Fibroblast of lung (primary cell): ENCODE measurements at regions not wholly inside any gene's neighbourhood (a gene's known extent, or its start where the extent isn't known, plus 50 kb on each side); places are given as distances from the start of the nearest gene placed in this dataset.

Source experiments
- DNase-seq, 2 donors: peaks; one replicate each; pipeline versions ENCODE4 v3.0.0 to v3.0.0-alpha.2; 2010; ENCODE audit warnings: low read depth in 2 of 2
- H2AFZ ChIP-seq: 2 replicates; pipeline ENCODE4 v1.5.1; 2012; ENCODE audit warnings: low read length, control low read depth, inconsistent platforms
- H3K27ac ChIP-seq: 2 replicates; pipeline ENCODE4 v1.5.1; 2011; ENCODE audit warnings: low read length, control low read depth; ENCODE audit not compliant: insufficient read depth
- H3K27me3 ChIP-seq: 2 replicates; pipeline ENCODE4 v1.5.1; 2011; ENCODE audit warnings: mild to moderate bottlenecking, low read length; ENCODE audit not compliant: control insufficient read depth, insufficient read depth
- H3K36me3 ChIP-seq: 2 replicates; pipeline ENCODE4 v1.5.1; 2011; ENCODE audit warnings: low read length; ENCODE audit not compliant: control insufficient read depth, insufficient read depth
- H3K4me1 ChIP-seq: 2 replicates; pipeline ENCODE4 v1.5.1; 2011; ENCODE audit warnings: low read length; ENCODE audit not compliant: control insufficient read depth, insufficient read depth; ENCODE audit errors: extremely low read depth
- H3K4me2 ChIP-seq: 2 replicates; pipeline ENCODE4 v1.5.1; 2011; ENCODE audit warnings: low read length, control low read depth; ENCODE audit not compliant: insufficient read depth; ENCODE audit errors: extremely low read depth
- H3K4me3 ChIP-seq, 4 experiments: fragments of 200-600 bp in 1 of 4; sonication (generic) in 1 of 4; replicated peaks in 1 of 4; 2 replicates each; pipeline ENCODE4 v1.5.1; 2011 to 2016; ENCODE audit warnings: low read length in 4 of 4, low read depth in 3 of 4, mild to moderate bottlenecking in 3 of 4, control low read depth in 2 of 4, inconsistent platforms in 1 of 4, mixed read lengths in 1 of 4; ENCODE audit not compliant: insufficient read depth in 1 of 4; ENCODE audit errors: control extremely low read depth in 1 of 4
- H3K79me2 ChIP-seq: 2 replicates; pipeline ENCODE4 v1.5.1; 2012; ENCODE audit warnings: mild to moderate bottlenecking, low read length, inconsistent platforms; ENCODE audit not compliant: control insufficient read depth, insufficient read depth
- H3K9ac ChIP-seq: 2 replicates; pipeline ENCODE4 v1.5.1; 2011; ENCODE audit warnings: mild to moderate bottlenecking, low read length, control low read depth; ENCODE audit not compliant: insufficient read depth
- H3K9me3 ChIP-seq: 2 replicates; pipeline ENCODE4 v1.5.1; 2012; ENCODE audit warnings: low read depth, low read length; ENCODE audit not compliant: control insufficient read depth, insufficient read depth
- H4K20me1 ChIP-seq: 2 replicates; pipeline ENCODE4 v1.5.1; 2011; ENCODE audit warnings: low read length; ENCODE audit not compliant: control insufficient read depth, insufficient read depth; ENCODE audit errors: extremely low read depth
- EZH2 ChIP-seq: IDR thresholded peaks from 2 replicates; pipeline ENCODE4 v1.5.1; 2012; ENCODE audit warnings: low read length, control low read depth, mild to moderate bottlenecking; ENCODE audit errors: missing control alignments
- TF ChIP-seq, protein P1 (sequence below), 2 donors: IDR thresholded peaks in 1 of 2; conservative IDR thresholded peaks in 1 of 2; 1 replicate in 1 of 2; 2 replicates in 1 of 2; pipeline ENCODE4 v1.5.1; 2011 to 2012; ENCODE audit warnings: low read length in 2 of 2, control low read depth in 1 of 2, inconsistent platforms in 1 of 2, low read depth in 1 of 2, mild to moderate bottlenecking in 1 of 2

DNA sequence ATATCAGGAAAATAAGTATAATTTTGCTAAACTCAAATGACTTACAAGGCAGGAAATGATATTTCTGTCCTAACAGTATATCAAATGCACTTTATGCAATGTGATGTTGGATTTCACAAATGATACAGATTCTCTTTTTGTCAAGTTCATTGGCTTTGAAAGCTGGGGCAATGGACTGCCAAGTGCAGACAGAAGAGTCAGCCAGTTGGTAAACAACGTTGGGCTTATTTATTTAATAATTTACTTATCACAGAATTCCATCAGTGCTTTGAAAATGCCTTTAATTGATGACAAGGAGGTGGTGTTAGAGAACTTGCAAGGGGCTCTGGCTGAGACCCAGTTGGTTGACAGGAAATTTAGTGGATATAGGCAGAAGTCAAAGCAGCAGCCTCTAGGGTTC, 79.9 kb upstream of the ADGRG2 start:
- H3K4me3 ChIP-seq, result no peak overlapping the region
- TF ChIP-seq, protein P1, sequence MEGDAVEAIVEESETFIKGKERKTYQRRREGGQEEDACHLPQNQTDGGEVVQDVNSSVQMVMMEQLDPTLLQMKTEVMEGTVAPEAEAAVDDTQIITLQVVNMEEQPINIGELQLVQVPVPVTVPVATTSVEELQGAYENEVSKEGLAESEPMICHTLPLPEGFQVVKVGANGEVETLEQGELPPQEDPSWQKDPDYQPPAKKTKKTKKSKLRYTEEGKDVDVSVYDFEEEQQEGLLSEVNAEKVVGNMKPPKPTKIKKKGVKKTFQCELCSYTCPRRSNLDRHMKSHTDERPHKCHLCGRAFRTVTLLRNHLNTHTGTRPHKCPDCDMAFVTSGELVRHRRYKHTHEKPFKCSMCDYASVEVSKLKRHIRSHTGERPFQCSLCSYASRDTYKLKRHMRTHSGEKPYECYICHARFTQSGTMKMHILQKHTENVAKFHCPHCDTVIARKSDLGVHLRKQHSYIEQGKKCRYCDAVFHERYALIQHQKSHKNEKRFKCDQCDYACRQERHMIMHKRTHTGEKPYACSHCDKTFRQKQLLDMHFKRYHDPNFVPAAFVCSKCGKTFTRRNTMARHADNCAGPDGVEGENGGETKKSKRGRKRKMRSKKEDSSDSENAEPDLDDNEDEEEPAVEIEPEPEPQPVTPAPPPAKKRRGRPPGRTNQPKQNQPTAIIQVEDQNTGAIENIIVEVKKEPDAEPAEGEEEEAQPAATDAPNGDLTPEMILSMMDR (conservative IDR thresholded peaks at IDR 0.05 in 1 of 2, IDR thresholded peaks at IDR 0.05 in 1 of 2; ENCODE audit: low read depth in 1 of 2, low read length in 2 of 2), result no peak
- TF ChIP-seq EZH2, result no peak
- H3K27ac ChIP-seq, result no peak overlapping the region
- no peak overlapping the region for H2AFZ ChIP-seq
- no peaks in the 10 kb centered on the region for H4K20me1 ChIP-seq
- no peak overlapping the region for H3K4me2 ChIP-seq
- no peaks in the 10 kb centered on the region for H3K27me3 ChIP-seq
- no peak for DNase-seq
- H3K79me2 ChIP-seq, result no peaks in the 10 kb centered on the region
- H3K9me3 ChIP-seq, result no peaks in the 10 kb centered on the region
- H3K36me3 ChIP-seq, result no peaks in the 10 kb centered on the region
- no peak overlapping the region for H3K9ac ChIP-seq
- no peaks in the 10 kb centered on the region for H3K4me1 ChIP-seq

DNA sequence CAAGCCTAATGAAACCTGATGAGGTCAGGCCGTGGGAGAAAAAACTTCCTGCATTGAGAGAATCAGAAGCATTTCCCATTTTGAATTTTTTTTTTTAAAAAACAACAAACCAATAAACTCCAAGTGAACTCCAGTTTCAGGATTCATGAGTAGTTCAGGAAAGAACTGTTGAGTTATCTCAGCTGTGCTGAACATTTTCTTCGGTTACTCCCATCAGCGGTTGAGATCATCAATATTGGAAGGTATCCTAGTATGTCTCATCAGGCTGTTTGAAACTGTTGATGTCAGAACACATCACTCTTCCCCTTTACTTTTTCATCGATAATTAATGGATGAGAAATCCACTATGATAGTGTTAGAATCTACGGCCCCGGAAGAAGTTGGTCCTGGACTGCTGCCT, 82.4 kb upstream of the ADGRG2 start:
- peak in 1 of 2 donors; percentile 23 for DNase-seq

DNA sequence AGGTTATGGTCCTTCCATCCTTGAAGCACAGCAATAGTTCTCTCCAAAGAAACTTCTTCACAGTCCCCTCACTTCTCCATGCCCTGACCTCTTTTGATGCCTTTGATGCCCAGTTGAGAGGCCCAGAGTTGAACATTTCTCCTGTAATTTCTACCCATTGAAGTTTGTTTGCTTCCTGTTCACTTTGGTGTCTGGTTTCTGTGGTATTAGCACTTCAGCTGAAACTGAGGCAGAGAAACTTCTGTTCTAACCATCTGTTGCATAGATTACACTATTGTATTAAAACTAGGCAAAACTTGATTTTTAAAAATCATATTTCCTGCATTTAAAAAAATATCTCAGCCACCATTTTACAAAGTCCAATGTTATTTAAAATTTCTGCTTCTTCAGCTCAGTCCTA, 89.8 kb upstream of the ADGRG2 start:
- no peaks in the 10 kb centered on the region for H3K27me3 ChIP-seq
- H3K4me2 ChIP-seq, result no peak overlapping the region
- no peaks in the 10 kb centered on the region for H3K4me1 ChIP-seq
- no peak overlapping the region for H3K4me3 ChIP-seq
- H3K36me3 ChIP-seq, result no peaks in the 10 kb centered on the region
- H3K9me3 ChIP-seq, result no peaks in the 10 kb centered on the region
- no peaks in the 10 kb centered on the region for H3K79me2 ChIP-seq
- no peak for TF ChIP-seq EZH2
- TF ChIP-seq, protein P1 (conservative IDR thresholded peaks at IDR 0.05 in 1 of 2, IDR thresholded peaks at IDR 0.05 in 1 of 2; ENCODE audit: low read depth in 1 of 2, low read length in 2 of 2), result no peak
- H4K20me1 ChIP-seq, result no peaks in the 10 kb centered on the region
- DNase-seq, result no peak
- H3K9ac ChIP-seq, result no peak overlapping the region
- H3K27ac ChIP-seq, result no peak overlapping the region
- H2AFZ ChIP-seq, result no peak overlapping the region

More for the DNA sequence above, 82.4 kb upstream of the ADGRG2 start:
- no peak overlapping the region for H3K27ac ChIP-seq
- H3K4me2 ChIP-seq, result no peak overlapping the region
- H3K27me3 ChIP-seq, result no peaks in the 10 kb centered on the region
- H3K4me1 ChIP-seq, result no peaks in the 10 kb centered on the region
- no peak overlapping the region for H3K9ac ChIP-seq
- no peaks in the 10 kb centered on the region for H4K20me1 ChIP-seq
- TF ChIP-seq EZH2, result no peak
- TF ChIP-seq, protein P1 (conservative IDR thresholded peaks at IDR 0.05 in 1 of 2, IDR thresholded peaks at IDR 0.05 in 1 of 2; ENCODE audit: low read depth in 1 of 2, low read length in 2 of 2), result no peak
- no peaks in the 10 kb centered on the region for H3K9me3 ChIP-seq
- no peak overlapping the region for H3K4me3 ChIP-seq
- H3K36me3 ChIP-seq, result no peaks in the 10 kb centered on the region
- no peak overlapping the region for H2AFZ ChIP-seq
- no peaks in the 10 kb centered on the region for H3K79me2 ChIP-seq
